Muscle layer of duodenum (tissue), 2 donors: ENCODE measurements at regions not wholly inside any gene's neighbourhood (a gene's known extent, or its start where the extent isn't known, plus 50 kb on each side); places are given as distances from the start of the nearest gene placed in this dataset.

Experiments used
- H3K27ac ChIP-seq: one replicate; pipeline ENCODE4 v1.7.0; 2013; ENCODE audit warnings: mild to moderate bottlenecking, low read length
- H3K27me3 ChIP-seq: one replicate; pipeline ENCODE4 v1.7.0; 2013; ENCODE audit warnings: low read depth, mild to moderate bottlenecking, control low read depth, low read length
- H3K36me3 ChIP-seq, 2 donors: one replicate each; pipeline ENCODE4 v1.7.0; 2013; ENCODE audit warnings: low read length in 2 of 2, control low read depth in 1 of 2, mild to moderate bottlenecking in 1 of 2; ENCODE audit not compliant: insufficient read depth in 2 of 2, control insufficient read depth in 1 of 2
- H3K4me1 ChIP-seq, 2 donors: one replicate each; pipeline ENCODE4 v1.7.0; 2013; ENCODE audit warnings: low read length in 2 of 2, mild to moderate bottlenecking in 2 of 2, control low read depth in 1 of 2, moderate library complexity in 1 of 2; ENCODE audit not compliant: insufficient read depth in 2 of 2, control insufficient read depth in 1 of 2
- H3K4me3 ChIP-seq, 2 donors: one replicate each; pipeline ENCODE4 v1.7.0; 2013; ENCODE audit warnings: low read length in 2 of 2, low read depth in 1 of 2, mild to moderate bottlenecking in 1 of 2
- H3K9me3 ChIP-seq, 2 donors: one replicate each; pipeline ENCODE4 v1.7.0; 2013; ENCODE audit warnings: low read length in 2 of 2, control low read depth in 1 of 2, mild to moderate bottlenecking in 1 of 2; ENCODE audit not compliant: control insufficient read depth in 1 of 2
- donor health status: healthy.

DNA sequence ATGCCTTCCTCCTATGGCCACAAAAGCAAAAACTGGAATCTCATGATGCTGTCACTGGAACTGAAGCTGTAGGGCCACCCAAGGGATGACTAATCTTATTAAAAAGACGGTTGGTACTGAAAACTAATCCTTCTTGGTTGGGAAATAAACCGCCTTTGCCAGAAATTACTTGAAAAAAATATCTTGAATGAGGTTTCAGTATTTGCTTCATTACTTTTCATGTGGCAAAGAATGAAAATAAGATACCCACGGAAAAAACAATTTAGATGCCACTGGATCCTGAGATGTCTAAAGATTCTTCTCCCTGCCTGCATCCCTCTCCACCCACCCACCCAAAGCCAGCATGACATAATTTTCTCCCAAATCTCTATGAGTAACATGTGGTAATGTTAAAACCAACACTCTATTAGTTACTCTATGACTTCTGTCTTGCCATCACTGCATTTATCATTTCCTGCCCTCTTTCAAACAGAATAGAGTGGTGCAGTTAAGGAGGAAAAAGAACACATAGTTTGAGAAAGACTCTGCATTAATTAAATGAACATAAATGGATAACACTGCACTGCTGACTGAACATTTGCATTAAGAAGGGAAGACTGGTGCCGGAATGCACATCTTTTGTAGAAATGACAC lies 111.8 kb upstream of the DPH6 start:
- no peaks in the 10 kb centered on the region for H3K36me3 ChIP-seq
- H3K27ac ChIP-seq: no peak overlapping the region
- no peaks in the 10 kb centered on the region for H3K27me3 ChIP-seq
- H3K4me1 ChIP-seq: no peaks in the 10 kb centered on the region
- no peaks in the 10 kb centered on the region for H3K9me3 ChIP-seq
- H3K4me3 ChIP-seq: no peak overlapping the region

DNA sequence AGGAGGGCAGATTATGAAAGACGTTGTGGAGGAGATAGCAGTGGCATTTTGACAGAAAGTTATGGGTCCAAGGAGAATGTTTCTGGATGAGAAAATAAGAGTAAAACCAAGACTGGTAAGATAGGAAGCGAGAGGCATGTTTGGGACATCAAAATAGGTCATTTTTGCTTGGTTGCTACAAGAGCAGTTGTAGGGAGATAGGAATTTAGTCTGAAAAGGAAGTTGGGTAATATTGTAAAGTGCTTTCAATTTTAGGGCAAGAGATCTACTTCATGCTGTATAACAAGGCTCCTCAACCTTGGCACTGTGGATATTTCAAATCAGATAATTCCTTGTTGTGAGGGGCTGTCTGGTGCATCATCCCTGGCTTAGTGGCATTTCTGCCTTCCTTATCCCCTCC lies 118.0 kb upstream of the DPH6 start:
- Histone ChIP-seq H3K27me3 (no peaks in the 10 kb centered on the region), H3K36me3 (no peaks in the 10 kb centered on the region), H3K4me1 (peaks cover 5 to 9% of the 10 kb centered on the region in 2 donors), H3K9me3 (no peaks in the 10 kb centered on the region), H3K4me3 (no peak overlapping the region), H3K27ac (no peak overlapping the region)

DNA sequence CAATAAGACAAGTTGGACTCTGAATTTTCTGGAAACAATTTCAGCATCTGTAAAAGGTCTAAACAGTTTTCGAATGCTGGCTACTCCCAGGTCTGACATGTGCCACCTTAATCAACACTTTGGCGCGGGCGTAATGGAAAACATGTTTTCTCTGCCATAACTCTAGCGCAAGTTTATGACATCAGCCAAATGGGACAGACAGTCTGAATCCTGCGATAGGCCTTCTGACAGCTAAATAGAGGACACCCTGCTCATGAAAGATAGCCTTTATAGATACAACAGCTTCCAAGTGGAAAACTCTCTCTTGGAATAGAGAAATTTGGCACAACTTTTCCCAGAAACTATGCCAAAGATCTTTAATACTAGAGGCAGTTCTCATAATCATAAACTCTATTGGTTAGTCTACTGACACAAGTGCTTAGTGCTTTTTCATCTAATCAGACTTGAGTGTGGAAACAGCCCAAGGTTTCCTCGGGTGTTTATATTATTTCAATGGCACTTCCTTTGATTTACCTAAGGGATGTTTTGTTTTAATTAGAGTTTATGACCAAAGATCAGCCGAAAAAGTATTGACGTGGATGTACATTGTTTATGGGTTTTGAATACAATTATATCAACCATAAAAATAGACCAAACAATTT lies 120.1 kb upstream of the DPH6 start:
- no peaks in the 10 kb centered on the region for H3K36me3 ChIP-seq
- peaks cover 5 to 9% of the 10 kb centered on the region in 2 donors for H3K4me1 ChIP-seq
- H3K4me3 ChIP-seq: no peak overlapping the region
- no peak overlapping the region for H3K27ac ChIP-seq
- H3K27me3 ChIP-seq: no peaks in the 10 kb centered on the region
- no peaks in the 10 kb centered on the region for H3K9me3 ChIP-seq

DNA sequence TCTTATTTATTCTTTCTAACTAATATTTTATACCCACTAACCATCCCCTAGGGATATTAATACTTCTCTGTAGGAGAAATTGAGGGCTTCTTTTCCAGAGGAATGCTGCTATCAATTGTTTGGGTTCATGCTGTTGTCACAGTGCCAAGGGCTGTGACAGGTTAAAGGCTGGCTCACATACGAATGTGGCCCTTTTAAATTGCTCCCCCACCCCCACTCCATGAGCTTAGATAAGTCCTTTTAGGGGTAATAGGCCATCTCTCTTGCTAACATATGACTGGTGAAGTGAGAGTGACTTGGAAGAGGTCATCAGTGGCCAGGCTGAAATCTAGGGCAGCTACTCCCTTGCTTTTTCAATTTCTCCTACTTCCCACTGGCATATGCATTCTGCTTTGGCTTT lies 121.9 kb upstream of the DPH6 start:
- Histone ChIP-seq H3K27ac (no peak overlapping the region), H3K27me3 (no peaks in the 10 kb centered on the region), H3K36me3 (no peaks in the 10 kb centered on the region), H3K9me3 (no peaks in the 10 kb centered on the region), H3K4me1 (peaks cover 5 to 9% of the 10 kb centered on the region in 2 donors), H3K4me3 (no peak overlapping the region)

DNA sequence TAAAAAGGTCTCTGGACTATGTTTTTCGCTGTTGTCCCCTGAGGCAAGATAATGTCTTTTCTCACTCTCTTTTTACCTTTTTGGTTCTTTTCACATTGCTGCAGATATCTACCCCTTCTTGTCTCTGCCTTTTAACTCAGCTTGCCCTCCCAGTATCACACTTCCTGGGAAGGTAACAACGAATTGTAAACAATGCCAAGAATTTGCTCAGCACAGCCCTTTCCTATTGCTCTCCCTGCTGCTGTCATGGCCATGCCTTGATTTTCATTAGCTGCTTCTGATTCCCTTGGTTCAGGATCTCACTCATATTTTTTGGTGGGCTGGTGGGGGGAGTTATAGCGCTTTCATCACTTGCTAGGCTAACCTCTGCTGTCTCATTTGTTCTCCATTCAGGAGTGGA lies 123.1 kb upstream of the DPH6 start:
- Histone ChIP-seq H3K4me3 (no peak overlapping the region), H3K9me3 (no peaks in the 10 kb centered on the region), H3K36me3 (no peaks in the 10 kb centered on the region), H3K27ac (no peak overlapping the region), H3K27me3 (no peaks in the 10 kb centered on the region), H3K4me1 (peaks cover 9% of the 10 kb centered on the region in 2 donors)

- Histone ChIP-seq H3K27me3 (no peaks in the 10 kb centered on the region), H3K4me1 (peaks cover 9% of the 10 kb centered on the region in 2 donors), H3K4me3 (no peak overlapping the region), H3K9me3 (no peaks in the 10 kb centered on the region), H3K36me3 (no peaks in the 10 kb centered on the region), H3K27ac (no peak overlapping the region)
Measured at GRCh38 chr15:35669432-35670045, 123.6 kb upstream of the DPH6 start.

GRCh38 chr15:35671197-35671596 lies 125.2 kb upstream of the DPH6 start:
- Histone ChIP-seq H3K4me1 (peaks cover 9 to 23% of the 10 kb centered on the region in 2 donors), H3K27me3 (no peaks in the 10 kb centered on the region), H3K4me3 (no peak overlapping the region), H3K36me3 (no peaks in the 10 kb centered on the region), H3K9me3 (no peaks in the 10 kb centered on the region), H3K27ac (no peak overlapping the region)

- Histone ChIP-seq H3K9me3 (no peaks in the 10 kb centered on the region), H3K27me3 (no peaks in the 10 kb centered on the region), H3K36me3 (no peaks in the 10 kb centered on the region), H3K27ac (no peak overlapping the region), H3K4me1 (peaks cover 6 to 16% of the 10 kb centered on the region in 2 donors), H3K4me3 (no peak overlapping the region)
Measured at GRCh38 chr15:35671981-35672380, 126.0 kb upstream of the DPH6 start.

GRCh38 chr15:35673093-35673684 lies 127.2 kb upstream of the DPH6 start:
- no peaks in the 10 kb centered on the region for H3K9me3 ChIP-seq
- no peaks in the 10 kb centered on the region for H3K36me3 ChIP-seq
- H3K4me3 ChIP-seq: peak overlapping the region in 1 of 2 donors; percentile 12
- H3K27ac ChIP-seq: no peak overlapping the region
- no peaks in the 10 kb centered on the region for H3K27me3 ChIP-seq
- peaks cover 4 to 14% of the 10 kb centered on the region in 2 donors for H3K4me1 ChIP-seq

GRCh38 chr15:35674873-35675781 lies 129.2 kb upstream of the DPH6 start:
- Histone ChIP-seq H3K36me3 (no peaks in the 10 kb centered on the region), H3K27me3 (no peaks in the 10 kb centered on the region), H3K9me3 (no peaks in the 10 kb centered on the region), H3K27ac (no peak overlapping the region), H3K4me3 (no peak overlapping the region), H3K4me1 (peaks cover 4 to 19% of the 10 kb centered on the region in 2 donors)

DNA sequence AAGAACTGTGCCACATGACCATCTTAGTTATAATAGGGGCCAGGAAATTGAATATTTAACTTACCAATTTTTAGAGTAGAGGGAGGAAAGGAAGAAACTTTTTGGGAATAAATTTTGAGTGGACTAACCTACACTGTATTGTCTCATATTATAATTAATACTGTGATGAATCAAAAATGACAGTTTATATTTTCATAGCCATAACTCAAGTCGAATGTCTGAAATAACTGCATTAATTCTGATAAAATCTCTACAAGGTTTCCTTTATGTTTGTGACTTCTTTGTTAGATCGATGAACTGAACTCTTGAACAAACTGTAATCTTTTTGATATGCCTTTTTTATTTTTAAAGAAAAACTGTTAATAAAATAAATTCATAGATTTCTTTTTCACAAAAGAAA lies 132.8 kb upstream of the DPH6 start:
- Histone ChIP-seq H3K27me3 (no peaks in the 10 kb centered on the region), H3K27ac (no peak overlapping the region), H3K4me1 (peaks cover 0 to 28% of the 10 kb centered on the region in 2 donors), H3K9me3 (no peaks in the 10 kb centered on the region), H3K36me3 (no peaks in the 10 kb centered on the region), H3K4me3 (no peak overlapping the region)
